Activated naive CD4-positive, alpha-beta T cell treated with anti-CD3 and anti-CD28 coated beads, Interleukin-2, amount 50 U/mL, for 72 hours (primary cell): ENCODE measurements at regions not wholly inside any gene's neighbourhood (a gene's known extent, or its start where the extent isn't known, plus 50 kb on each side); places are given as distances from the start of the nearest gene placed in this dataset.

Source experiments
- ATAC-seq, 2 donors: fragments of 150-1000 bp; cut with Tn5 transposase; 2 replicates each; pipeline ENCODE4 v1.10.0; 2021; ENCODE audit warnings: mild to moderate bottlenecking in 2 of 2, moderate library complexity in 2 of 2
- DNase-seq, 2 donors: peaks; one replicate each; pipeline ENCODE4 v3.0.0; 2021 to 2022; ENCODE audit warnings: low spot score in 2 of 2
- H3K27ac Mint-ChIP-seq, 2 donors: one replicate each; pipeline ENCODE4 v1.8.0; 2022; ENCODE audit warnings: mild to moderate bottlenecking in 2 of 2, mixed read lengths in 2 of 2
- H3K36me3 Mint-ChIP-seq, 2 donors: one replicate each; pipeline ENCODE4 v1.8.0; 2022; ENCODE audit warnings: mixed read lengths in 2 of 2
- H3K9me3 Mint-ChIP-seq, 2 donors: one replicate each; pipeline ENCODE4 v1.8.0; 2022; ENCODE audit warnings: mixed read lengths in 2 of 2

- Mint-ChIP-seq H3K36me3 (peaks cover 0 to 4% of the 10 kb centered on the region in 2 donors), H3K27ac (no peak overlapping the region), H3K9me3 (peaks cover 8 to 11% of the 10 kb centered on the region in 2 donors)
- ATAC-seq: no peak
- DNase-seq: no peak
These were observed 190.5 kb downstream of the LURAP1L start for GRCh38 chr9:12965303-12965702.

GRCh38 chr9:12968093-12968492 lies 193.3 kb downstream of the LURAP1L start:
- ATAC-seq: no peak
- no peak for DNase-seq
- H3K9me3 Mint-ChIP-seq: peaks cover 5 to 7% of the 10 kb centered on the region in 2 donors
- H3K36me3 Mint-ChIP-seq: peaks cover 0 to 4% of the 10 kb centered on the region in 2 donors
- no peak overlapping the region for H3K27ac Mint-ChIP-seq

GRCh38 chr9:12972608-12973589 lies 198.1 kb downstream of the LURAP1L start:
- no peak for DNase-seq
- Mint-ChIP-seq H3K9me3 (peaks cover 0 to 8% of the 10 kb centered on the region in 2 donors), H3K27ac (no peak overlapping the region), H3K36me3 (peaks cover 0 to 4% of the 10 kb centered on the region in 2 donors)
- ATAC-seq: no peak

GRCh38 chr9:12973710-12974109 lies 198.9 kb downstream of the LURAP1L start:
- H3K27ac Mint-ChIP-seq: no peak overlapping the region
- ATAC-seq (no peak), DNase-seq (no peak)
- no peaks in the 10 kb centered on the region for H3K36me3 Mint-ChIP-seq
- H3K9me3 Mint-ChIP-seq: peaks cover 0 to 12% of the 10 kb centered on the region in 2 donors

GRCh38 chr9:12974671-12975070 lies 199.9 kb downstream of the LURAP1L start:
- no peaks in the 10 kb centered on the region for H3K36me3 Mint-ChIP-seq
- DNase-seq (no peak), ATAC-seq (no peak)
- peaks cover 0 to 12% of the 10 kb centered on the region in 2 donors for H3K9me3 Mint-ChIP-seq
- no peak overlapping the region for H3K27ac Mint-ChIP-seq

- DNase-seq: no peak
- peaks cover 0 to 12% of the 10 kb centered on the region in 2 donors for H3K9me3 Mint-ChIP-seq
These were observed 200.7 kb downstream of the LURAP1L start for GRCh38 chr9:12975496-12975895.

GRCh38 chr9:12980085-12980851 lies 205.4 kb downstream of the LURAP1L start:
- DNase-seq: no peak
- ATAC-seq: no peak
- Mint-ChIP-seq H3K27ac (no peak overlapping the region), H3K9me3 (peaks cover 9 to 13% of the 10 kb centered on the region in 2 donors), H3K36me3 (no peaks in the 10 kb centered on the region)

More at GRCh38 chr9:12975496-12975895, 200.7 kb downstream of the LURAP1L start:
- no peak for ATAC-seq
- Mint-ChIP-seq H3K27ac (no peak overlapping the region), H3K36me3 (no peaks in the 10 kb centered on the region)

GRCh38 chr9:12988258-12988657 lies 213.4 kb downstream of the LURAP1L start:
- Mint-ChIP-seq H3K9me3 (peaks cover 5 to 28% of the 10 kb centered on the region in 2 donors), H3K36me3 (no peaks in the 10 kb centered on the region), H3K27ac (no peak overlapping the region)
- ATAC-seq (no peak), DNase-seq (no peak)

- H3K36me3 Mint-ChIP-seq: no peaks in the 10 kb centered on the region
- ATAC-seq (no peak), DNase-seq (no peak)
- no peak overlapping the region for H3K27ac Mint-ChIP-seq
- peaks cover 5 to 28% of the 10 kb centered on the region in 2 donors for H3K9me3 Mint-ChIP-seq
These were observed 214.8 kb downstream of the LURAP1L start for GRCh38 chr9:12989669-12990068.

- no peak overlapping the region for H3K27ac Mint-ChIP-seq
- peaks cover 13 to 22% of the 10 kb centered on the region in 2 donors for H3K9me3 Mint-ChIP-seq
- no peak for ATAC-seq
- DNase-seq: no peak
- no peaks in the 10 kb centered on the region for H3K36me3 Mint-ChIP-seq
These were observed 218.6 kb downstream of the LURAP1L start for GRCh38 chr9:12993466-12993865.

GRCh38 chr9:12997009-12997408 lies 222.2 kb downstream of the LURAP1L start:
- Mint-ChIP-seq H3K36me3 (no peaks in the 10 kb centered on the region), H3K9me3 (peaks cover 8 to 11% of the 10 kb centered on the region in 2 donors), H3K27ac (no peak overlapping the region)
- no peak for DNase-seq
- no peak for ATAC-seq

GRCh38 chr9:13001989-13002580 lies 227.3 kb downstream of the LURAP1L start:
- DNase-seq: no peak
- Mint-ChIP-seq H3K36me3 (no peaks in the 10 kb centered on the region), H3K27ac (no peak overlapping the region), H3K9me3 (peaks cover 11 to 19% of the 10 kb centered on the region in 2 donors)
- no peak for ATAC-seq

- no peak for DNase-seq
- peaks cover 11 to 19% of the 10 kb centered on the region in 2 donors for H3K9me3 Mint-ChIP-seq
- no peak for ATAC-seq
- H3K27ac Mint-ChIP-seq: no peak overlapping the region
- no peaks in the 10 kb centered on the region for H3K36me3 Mint-ChIP-seq
These were observed 227.9 kb downstream of the LURAP1L start for GRCh38 chr9:13002740-13003139.

- no peak for DNase-seq
- peaks cover 15 to 29% of the 10 kb centered on the region in 2 donors for H3K9me3 Mint-ChIP-seq
- H3K27ac Mint-ChIP-seq: no peak overlapping the region
- peaks cover 0 to 10% of the 10 kb centered on the region in 2 donors for H3K36me3 Mint-ChIP-seq
- no peak for ATAC-seq
These were observed 235.1 kb downstream of the LURAP1L start for GRCh38 chr9:13009871-13010270.

GRCh38 chr9:13013991-13014883 lies 239.4 kb downstream of the LURAP1L start:
- Mint-ChIP-seq H3K36me3 (no peaks in the 10 kb centered on the region), H3K27ac (no peak overlapping the region), H3K9me3 (peaks cover 23 to 28% of the 10 kb centered on the region in 2 donors)
- ATAC-seq (no peak), DNase-seq (no peak)

- ATAC-seq: no peak
- Mint-ChIP-seq H3K36me3 (no peaks in the 10 kb centered on the region), H3K9me3 (peaks cover 24 to 33% of the 10 kb centered on the region in 2 donors), H3K27ac (no peak overlapping the region)
- DNase-seq: no peak
These were observed 242.4 kb downstream of the LURAP1L start for GRCh38 chr9:13017260-13017659.
